ENCODE measurements at regions not wholly inside any gene's neighbourhood (a gene's known extent, or its start where the extent isn't known, plus 50 kb on each side); places are given as distances from the start of the nearest gene placed in this dataset.
A peak's percentile ranks its signal among the peaks of the same experiment; 100 is the strongest.
"Not testable (repeated sequence)": the region's sequence is repeated elsewhere in the genome, so short reads cannot be mapped to it uniquely, and the experiment has no call there.

GRCh38 chr17:77036136-77036840, 104.5 kb upstream of the SEC14L1 start:
- no peak overlapping the region for H3K4me3 ChIP-seq (ENCODE audit: low read length)
- no peak for DNase-seq (ENCODE audit: low read depth, low spot score)

- DNase-seq (ENCODE audit: low read depth, low spot score) = no peak
- no peak overlapping the region for H3K4me3 ChIP-seq (ENCODE audit: low read length)
Measured at GRCh38 chr17:77036841-77037381, 103.9 kb upstream of the SEC14L1 start.

- no peak for DNase-seq (ENCODE audit: low read depth, low spot score)
- no peak overlapping the region for H3K4me3 ChIP-seq (ENCODE audit: low read length)
Measured at GRCh38 chr17:77037943-77038342, 102.8 kb upstream of the SEC14L1 start.

GRCh38 chr17:77038884-77039555, 101.7 kb upstream of the SEC14L1 start:
- DNase-seq (ENCODE audit: low read depth, low spot score) = no peak
- no peak overlapping the region for H3K4me3 ChIP-seq (ENCODE audit: low read length)

DNA sequence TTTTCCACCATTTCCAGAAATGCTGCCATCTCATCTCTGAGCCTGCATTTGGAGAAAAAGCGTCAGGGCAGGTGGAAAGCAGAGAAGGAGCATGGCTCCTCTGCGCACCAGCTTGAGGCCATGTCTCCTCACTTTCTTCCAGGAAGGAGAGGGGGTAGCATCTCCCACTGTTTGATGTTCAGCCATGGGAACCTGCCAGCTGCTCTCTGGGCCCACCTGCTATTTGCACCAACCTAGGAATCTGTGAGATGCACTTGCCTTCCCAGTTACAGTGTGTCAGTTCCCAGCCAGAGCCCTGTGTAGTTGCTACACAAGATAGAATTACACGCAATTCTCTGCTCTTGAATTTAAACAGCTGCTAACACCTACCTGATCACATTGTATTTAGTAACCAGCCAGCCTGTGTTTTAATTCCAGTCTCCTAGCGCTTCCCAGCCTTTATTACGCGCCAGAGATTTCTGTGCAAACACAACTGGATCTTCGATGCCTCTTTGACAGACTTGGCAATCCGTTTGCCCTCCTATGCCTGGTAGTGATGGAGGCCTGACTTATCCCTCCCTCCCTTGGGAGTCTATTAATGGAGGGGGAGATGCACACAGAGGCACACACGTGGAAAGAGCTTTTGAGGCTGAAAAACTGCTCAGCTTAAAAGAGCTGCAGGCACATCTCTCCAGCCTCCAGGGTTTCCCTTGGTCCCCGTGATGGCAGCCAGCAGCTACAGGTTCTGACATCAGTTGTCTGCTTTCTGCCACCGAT, 98.1 kb upstream of the SEC14L1 start:
- DNase-seq (ENCODE audit: low read depth, low spot score) = no peak
- no peak overlapping the region for H3K4me3 ChIP-seq (ENCODE audit: low read length)

- DNase-seq (ENCODE audit: low read depth, low spot score) = no peak
- no peak overlapping the region for H3K4me3 ChIP-seq (ENCODE audit: low read length)
Measured at GRCh38 chr17:77045441-77046041, 95.2 kb upstream of the SEC14L1 start.

GRCh38 chr17:77049440-77049839, 91.3 kb upstream of the SEC14L1 start:
- H3K4me3 ChIP-seq (ENCODE audit: low read length) = no peak overlapping the region
- DNase-seq (ENCODE audit: low read depth, low spot score) = peak; percentile 46

DNA sequence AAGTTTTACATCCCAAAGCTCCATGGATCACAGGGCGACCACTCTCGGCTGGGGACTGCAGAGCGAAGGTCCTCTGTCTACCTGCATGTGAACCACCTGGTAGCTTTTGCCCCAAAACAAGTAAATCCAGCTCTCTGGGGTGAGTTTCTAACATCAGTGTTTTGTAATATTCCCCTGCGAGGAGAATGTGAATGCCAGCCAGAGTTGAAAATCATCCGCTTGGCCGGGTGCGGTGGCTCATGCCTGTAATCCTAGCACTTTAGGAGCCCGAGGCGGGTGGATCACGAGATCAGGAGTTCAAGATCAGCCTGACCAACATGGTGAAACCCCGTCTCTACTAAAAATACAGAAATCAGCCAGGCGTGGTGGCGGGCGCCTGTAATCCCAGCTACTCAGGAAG, 89.9 kb upstream of the SEC14L1 start:
- not testable (repeated sequence) for DNase-seq (ENCODE audit: low read depth, low spot score); H3K4me3 ChIP-seq (ENCODE audit: low read length)

DNA sequence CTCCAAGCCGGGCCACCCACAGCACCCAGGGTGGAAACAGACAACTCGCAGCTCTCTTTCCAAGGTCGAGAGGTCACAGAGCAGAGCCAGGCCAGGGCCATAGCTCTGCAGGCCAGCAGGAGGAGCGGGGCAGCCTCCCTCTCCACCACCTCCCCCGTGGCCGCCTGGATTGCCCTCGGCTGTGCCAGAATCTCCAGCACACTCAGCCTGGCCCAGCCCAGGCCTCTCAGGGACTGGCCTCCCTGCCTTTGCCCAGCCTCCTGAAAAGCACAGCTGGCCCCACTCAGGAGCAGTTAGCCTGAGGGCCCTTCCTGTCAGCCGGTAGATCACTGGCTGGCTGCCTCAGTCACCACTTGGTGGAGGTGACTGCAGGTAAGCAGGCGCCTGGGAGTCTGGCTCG, 85.8 kb upstream of the SEC14L1 start:
- no peak for DNase-seq (ENCODE audit: low read depth, low spot score)
- H3K4me3 ChIP-seq (ENCODE audit: low read length) = no peak overlapping the region

- H3K4me3 ChIP-seq (ENCODE audit: low read length) = no peak overlapping the region
- DNase-seq (ENCODE audit: low read depth, low spot score) = no peak
Measured at GRCh38 chr17:77055453-77055852, 85.3 kb upstream of the SEC14L1 start.

DNA sequence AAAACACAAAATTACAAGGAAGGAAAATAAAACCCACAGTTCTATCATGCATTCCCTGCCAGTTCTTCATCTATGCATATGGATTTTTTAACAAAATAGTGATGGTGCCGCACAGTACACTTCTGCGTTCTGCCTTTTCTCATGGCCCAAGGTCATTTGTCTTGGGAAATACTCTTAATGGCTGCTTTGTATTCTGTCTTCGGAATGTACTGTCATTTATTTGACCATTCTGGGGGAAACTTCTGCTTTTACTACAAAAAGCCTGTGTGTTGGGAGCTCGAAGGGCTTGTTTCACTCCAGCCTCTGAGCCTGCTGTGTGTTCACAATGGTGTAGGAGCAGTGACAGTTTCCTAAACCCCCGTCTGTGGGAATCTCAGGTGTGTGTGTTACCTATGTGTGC, 82.8 kb upstream of the SEC14L1 start:
- DNase-seq (ENCODE audit: low read depth, low spot score) = no peak

DNA sequence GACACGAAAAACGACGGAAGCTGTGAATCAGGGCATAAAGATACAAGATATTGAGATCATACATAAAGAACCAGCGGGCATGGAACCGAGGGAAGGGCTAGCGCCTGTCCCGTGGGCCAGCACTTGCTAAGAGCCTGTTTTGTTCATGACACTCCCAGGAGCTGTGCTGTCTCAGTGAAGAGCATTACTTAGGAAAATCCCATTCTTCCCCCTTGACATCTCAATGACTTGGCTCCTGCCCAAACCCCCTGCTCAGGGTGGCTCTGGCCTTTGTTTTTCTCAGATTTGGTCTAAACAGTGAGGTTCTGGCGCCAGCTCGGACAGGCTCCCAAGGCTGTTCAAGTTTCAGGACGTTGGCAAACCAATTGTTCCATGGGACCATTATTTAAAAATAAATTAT, 79.1 kb upstream of the SEC14L1 start:
- no peak overlapping the region for H3K4me3 ChIP-seq (ENCODE audit: low read length)
- DNase-seq (ENCODE audit: low read depth, low spot score) = no peak

More for the DNA sequence above, 82.8 kb upstream of the SEC14L1 start:
- no peak overlapping the region for H3K4me3 ChIP-seq (ENCODE audit: low read length)

DNA sequence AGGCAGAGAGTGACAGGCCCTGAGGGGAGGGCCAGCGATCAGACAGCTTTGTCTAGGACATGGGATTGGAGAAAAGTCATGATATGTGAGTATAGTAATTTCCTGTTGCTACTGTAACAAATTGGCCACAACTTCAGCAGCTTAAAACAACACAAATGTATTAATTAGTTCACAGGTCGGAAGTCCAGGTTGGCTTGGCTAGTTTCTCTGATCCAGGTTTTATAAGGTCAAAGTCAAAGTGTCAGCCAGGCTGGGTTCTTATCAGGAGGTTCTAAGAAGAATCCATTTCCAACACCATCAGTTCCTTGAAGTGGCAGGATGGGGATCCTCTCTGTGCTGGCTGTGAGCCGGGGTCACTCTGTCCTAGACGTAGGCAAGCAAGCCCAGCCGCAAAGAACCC, 76.2 kb upstream of the SEC14L1 start:
- H3K4me3 ChIP-seq (ENCODE audit: low read length) = no peak overlapping the region
- no peak for DNase-seq (ENCODE audit: low read depth, low spot score)

GRCh38 chr17:77066165-77066564, 74.6 kb upstream of the SEC14L1 start:
- H3K4me3 ChIP-seq (ENCODE audit: low read length) = no peak overlapping the region
- no peak for DNase-seq (ENCODE audit: low read depth, low spot score)

- peak; percentile 45 for DNase-seq (ENCODE audit: low read depth, low spot score)
- H3K4me3 ChIP-seq (ENCODE audit: low read length) = not testable (repeated sequence)
Measured at GRCh38 chr17:77066726-77067409, 73.9 kb upstream of the SEC14L1 start.

GRCh38 chr17:77068915-77069314, 71.9 kb upstream of the SEC14L1 start:
- no peak for DNase-seq (ENCODE audit: low read depth, low spot score)
- no peak overlapping the region for H3K4me3 ChIP-seq (ENCODE audit: low read length)

DNA sequence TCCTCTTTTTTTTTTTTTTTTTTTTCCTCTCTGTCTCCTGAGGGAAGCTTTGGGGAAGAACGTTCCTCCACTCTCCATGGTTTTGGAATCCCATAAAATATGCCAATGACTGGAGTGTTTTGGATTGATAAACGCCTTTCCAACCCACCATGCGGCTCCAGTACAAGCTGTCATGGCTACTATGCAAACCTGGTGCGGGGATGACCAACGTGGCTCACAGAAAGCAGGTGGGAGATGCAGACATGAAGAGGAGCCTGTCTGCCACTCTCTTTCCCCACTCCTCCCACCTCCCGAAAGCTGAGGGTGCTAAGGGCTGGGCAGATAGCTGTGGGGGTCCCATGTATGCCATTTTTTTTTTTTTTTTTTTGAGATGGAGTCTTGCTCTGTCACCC, 69.9 kb upstream of the SEC14L1 start:
- no peak for DNase-seq (ENCODE audit: low read depth, low spot score)
- H3K4me3 ChIP-seq (ENCODE audit: low read length) = no peak overlapping the region

DNA sequence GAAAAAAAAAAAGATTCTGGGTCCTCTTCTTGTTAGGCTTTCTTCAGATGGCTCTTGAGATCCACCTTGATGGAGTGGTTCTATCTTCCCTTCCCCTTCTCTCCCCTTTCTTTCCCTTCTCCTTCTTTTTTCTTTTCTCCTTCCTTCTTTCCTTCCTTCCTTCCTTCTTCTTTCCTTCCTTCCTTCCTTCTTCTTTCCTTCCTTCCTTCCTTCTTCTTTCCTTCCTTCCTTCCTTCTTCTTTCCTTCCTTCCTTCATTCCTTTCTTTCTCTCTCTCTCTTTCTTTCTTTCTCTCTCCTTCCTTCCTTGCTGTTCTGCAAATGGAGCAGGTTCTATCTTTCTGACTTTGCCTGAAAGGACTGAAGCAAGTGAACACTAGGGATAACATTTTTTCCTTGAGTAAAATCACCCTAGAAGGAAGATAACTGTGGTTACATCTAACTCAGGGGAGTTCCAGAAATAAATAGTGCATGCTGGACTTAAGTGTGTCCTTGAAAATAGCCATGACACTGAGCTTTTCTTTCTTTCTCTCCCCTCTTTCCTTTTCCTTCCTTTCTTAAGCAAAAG, 68.8 kb upstream of the SEC14L1 start:
- DNase-seq (ENCODE audit: low read depth, low spot score) = no peak
- no peak overlapping the region for H3K4me3 ChIP-seq (ENCODE audit: low read length)

GRCh38 chr17:77072670-77073069, 68.1 kb upstream of the SEC14L1 start:
- H3K4me3 ChIP-seq (ENCODE audit: low read length) = no peak overlapping the region
- no peak for DNase-seq (ENCODE audit: low read depth, low spot score)
